ENCODE measurements at regions not wholly inside any gene's neighbourhood (a gene's known extent, or its start where the extent isn't known, plus 50 kb on each side); places are given as distances from the start of the nearest gene placed in this dataset.

- H3K27ac Mint-ChIP-seq, result no peak overlapping the region
- no peaks in the 10 kb centered on the region for H3K36me3 Mint-ChIP-seq (ENCODE audit: low read depth)
- H3K4me3 Mint-ChIP-seq, result no peak overlapping the region
- H3K27me3 Mint-ChIP-seq (ENCODE audit: low read depth, poor library complexity), result peaks cover 5% of the 10 kb centered on the region
- no peaks in the 10 kb centered on the region for H3K4me1 Mint-ChIP-seq
- no peak for DNase-seq
- no peak for TF ChIP-seq CTCF (IDR thresholded peaks at IDR 0.05)
- H3K9me3 Mint-ChIP-seq, result no peaks in the 10 kb centered on the region
These were observed 56.7 kb upstream of the CD55 start for GRCh38 chr1:207264663-207265252.

GRCh38 chr1:207268337-207268736 lies 53.1 kb upstream of the CD55 start:
- H3K27me3 Mint-ChIP-seq (ENCODE audit: low read depth, poor library complexity), result peaks cover 3% of the 10 kb centered on the region
- DNase-seq, result no peak

GRCh38 chr1:207268753-207269511 lies 52.5 kb upstream of the CD55 start:
- DNase-seq, result no peak
- Mint-ChIP-seq H3K27me3 (ENCODE audit: low read depth, poor library complexity) (peaks cover 3% of the 10 kb centered on the region), H3K4me3 (no peak overlapping the region), H3K36me3 (ENCODE audit: low read depth) (no peaks in the 10 kb centered on the region), H3K4me1 (no peaks in the 10 kb centered on the region), H3K27ac (no peak overlapping the region), H3K9me3 (peaks cover 12% of the 10 kb centered on the region)
- no peak for TF ChIP-seq CTCF (IDR thresholded peaks at IDR 0.05)

More at GRCh38 chr1:207268337-207268736, 53.1 kb upstream of the CD55 start:
- Mint-ChIP-seq H3K36me3 (ENCODE audit: low read depth) (no peaks in the 10 kb centered on the region), H3K4me1 (no peaks in the 10 kb centered on the region), H3K27ac (no peak overlapping the region), H3K4me3 (no peak overlapping the region), H3K9me3 (peaks cover 6% of the 10 kb centered on the region)
- TF ChIP-seq CTCF (IDR thresholded peaks at IDR 0.05), result no peak

Data from nephron progenitor cell (in vitro differentiated cells).